Hippocampal formation (tissue), 2 donors: ENCODE measurements at regions not wholly inside any gene's neighbourhood (a gene's known extent, or its start where the extent isn't known, plus 50 kb on each side); places are given as distances from the start of the nearest gene placed in this dataset.
"Not testable (repeated sequence)": the region's sequence is repeated elsewhere in the genome, so short reads cannot be mapped to it uniquely, and the experiment has no call there.

ENCODE experiments used
- DNase-seq, 2 donors: peaks; one replicate each; lab custom pipeline; 2025; lab: John Stamatoyannopoulos, UW

GRCh38 chr12:30345744-30346471, 349.8 kb downstream of the IPO8 start:
- DNase-seq, result no peak

- DNase-seq, result no peak
Observed at GRCh38 chr12:30330565-30330964, 365.1 kb downstream of the IPO8 start.

GRCh38 chr12:30329281-30329680, 366.4 kb downstream of the IPO8 start:
- DNase-seq, result no peak

- no peak for DNase-seq
Observed at GRCh38 chr12:30323008-30323407, 372.7 kb downstream of the IPO8 start.

- no peak for DNase-seq
Observed at GRCh38 chr12:30320561-30320960, 375.1 kb downstream of the IPO8 start.

GRCh38 chr12:30314506-30315100, 381.1 kb downstream of the IPO8 start:
- DNase-seq, result no peak

- DNase-seq, result no peak
Observed at GRCh38 chr12:30308010-30308717, 387.5 kb downstream of the IPO8 start.

- no peak for DNase-seq
Observed at GRCh38 chr12:30304528-30304927, 391.1 kb downstream of the IPO8 start.

- no peak for DNase-seq
Observed at GRCh38 chr12:30301291-30301690, 394.4 kb downstream of the IPO8 start.

- no peak for DNase-seq
Observed at GRCh38 chr12:30296486-30296885, 399.2 kb downstream of the IPO8 start.

- no peak for DNase-seq
Observed at GRCh38 chr12:30286345-30286926, 409.2 kb downstream of the IPO8 start.

GRCh38 chr12:30278401-30278800, 417.3 kb downstream of the IPO8 start:
- peak in 1 of 2 donors; percentile 0 for DNase-seq

- DNase-seq, result not testable (repeated sequence)
Observed at GRCh38 chr12:30272515-30272914, 423.2 kb downstream of the IPO8 start.

GRCh38 chr12:30269496-30269895, 426.2 kb downstream of the IPO8 start:
- DNase-seq, result no peak

GRCh38 chr12:30268041-30268440, 427.6 kb downstream of the IPO8 start:
- no peak for DNase-seq

- DNase-seq, result no peak
Observed at GRCh38 chr12:30263434-30263833, 432.2 kb downstream of the IPO8 start.

- DNase-seq, result no peak
Observed at GRCh38 chr12:30257618-30258017, 438.1 kb downstream of the IPO8 start.

- DNase-seq, result no peak
Observed at GRCh38 chr12:30251546-30251945, 444.1 kb downstream of the IPO8 start.

GRCh38 chr12:30243426-30243825, 452.2 kb downstream of the IPO8 start:
- no peak for DNase-seq

GRCh38 chr12:30219047-30219446, 435.3 kb upstream of the TMTC1 start:
- no peak for DNase-seq

GRCh38 chr12:30218073-30218472, 434.3 kb upstream of the TMTC1 start:
- no peak for DNase-seq

GRCh38 chr12:30213166-30213565, 429.4 kb upstream of the TMTC1 start:
- no peak for DNase-seq

GRCh38 chr12:30211743-30212142, 428.0 kb upstream of the TMTC1 start:
- DNase-seq, result no peak
